ENCODE measurements at regions not wholly inside any gene's neighbourhood (a gene's known extent, or its start where the extent isn't known, plus 50 kb on each side); places are given as distances from the start of the nearest gene placed in this dataset.

DNA sequence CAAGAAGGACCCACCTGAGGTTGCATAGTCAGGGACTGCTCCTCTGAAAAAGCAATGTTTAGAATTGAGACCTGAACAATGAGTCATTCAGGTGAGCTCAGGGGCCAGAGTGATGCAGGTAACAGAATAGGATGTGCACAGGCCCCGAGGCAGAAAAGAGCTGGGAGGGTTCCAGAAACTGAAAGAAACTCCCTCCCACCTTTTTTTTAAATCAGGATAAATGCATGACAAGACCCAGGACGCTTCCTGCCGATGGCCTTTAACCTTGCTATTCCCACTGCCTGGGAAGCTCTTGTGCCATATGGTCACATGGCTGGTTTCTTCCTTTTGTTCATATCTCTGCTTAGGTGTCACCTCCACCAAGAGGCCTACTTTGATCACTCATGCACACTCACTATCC is 214.2 kb upstream of the ZBED5 start:
- TF ChIP-seq POLR2A (IDR thresholded peaks at IDR 0.05; ENCODE audit: low read depth) = no peak
- TF ChIP-seq, protein P1, sequence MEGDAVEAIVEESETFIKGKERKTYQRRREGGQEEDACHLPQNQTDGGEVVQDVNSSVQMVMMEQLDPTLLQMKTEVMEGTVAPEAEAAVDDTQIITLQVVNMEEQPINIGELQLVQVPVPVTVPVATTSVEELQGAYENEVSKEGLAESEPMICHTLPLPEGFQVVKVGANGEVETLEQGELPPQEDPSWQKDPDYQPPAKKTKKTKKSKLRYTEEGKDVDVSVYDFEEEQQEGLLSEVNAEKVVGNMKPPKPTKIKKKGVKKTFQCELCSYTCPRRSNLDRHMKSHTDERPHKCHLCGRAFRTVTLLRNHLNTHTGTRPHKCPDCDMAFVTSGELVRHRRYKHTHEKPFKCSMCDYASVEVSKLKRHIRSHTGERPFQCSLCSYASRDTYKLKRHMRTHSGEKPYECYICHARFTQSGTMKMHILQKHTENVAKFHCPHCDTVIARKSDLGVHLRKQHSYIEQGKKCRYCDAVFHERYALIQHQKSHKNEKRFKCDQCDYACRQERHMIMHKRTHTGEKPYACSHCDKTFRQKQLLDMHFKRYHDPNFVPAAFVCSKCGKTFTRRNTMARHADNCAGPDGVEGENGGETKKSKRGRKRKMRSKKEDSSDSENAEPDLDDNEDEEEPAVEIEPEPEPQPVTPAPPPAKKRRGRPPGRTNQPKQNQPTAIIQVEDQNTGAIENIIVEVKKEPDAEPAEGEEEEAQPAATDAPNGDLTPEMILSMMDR (IDR thresholded peaks at IDR 0.05) = no peak
- no peak for TF ChIP-seq EP300 (IDR thresholded peaks at IDR 0.05)
- TF ChIP-seq POLR2AphosphoS5 (IDR thresholded peaks at IDR 0.05) = no peak

Measured in esophagus muscularis mucosa (tissue), 4 donors.